ENCODE measurements at regions not wholly inside any gene's neighbourhood (a gene's known extent, or its start where the extent isn't known, plus 50 kb on each side); places are given as distances from the start of the nearest gene placed in this dataset.
A peak's percentile ranks its signal among the peaks of the same experiment; 100 is the strongest.

- Histone ChIP-seq H4K12ac (ENCODE audit: low read depth, low read length) (no peak overlapping the region), H4K91ac (ENCODE audit: low read depth, low read length) (no peak overlapping the region), H3K4me3 (ENCODE audit: low read depth, low read length) (no peak overlapping the region), H3K9me3 (ENCODE audit: insufficient read depth, low read depth, low read length) (peaks cover 1% of the 10 kb centered on the region), H3K4me1 (ENCODE audit: control insufficient read depth in 1 of 2, insufficient read depth in 2 of 2, low read length in 2 of 2) (peaks cover 0 to 2% of the 10 kb centered on the region in 2 experiments), H3K23ac (ENCODE audit: low read length) (no peak overlapping the region), H3K4ac (ENCODE audit: low read depth, low read length) (no peak overlapping the region), H3K79me1 (ENCODE audit: low read length) (peaks cover 2% of the 10 kb centered on the region), H2BK5ac (ENCODE audit: low read depth, low read length, poor library complexity) (no peak overlapping the region), H3K36me3 (ENCODE audit: control insufficient read depth in 1 of 2, insufficient read depth in 2 of 2, low read length in 2 of 2) (no peaks in the 10 kb centered on the region), H3K9ac (ENCODE audit: low read length) (no peak overlapping the region), H2AK5ac (ENCODE audit: low read length) (no peak overlapping the region), H4K8ac (ENCODE audit: low read depth, low read length) (no peak overlapping the region), H2AFZ (ENCODE audit: insufficient read depth, low read length, poor library complexity) (no peak overlapping the region), H3K79me2 (ENCODE audit: control insufficient read depth, insufficient read depth, low read length, poor library complexity) (peaks cover 1% of the 10 kb centered on the region), H3K4me2 (ENCODE audit: low read length) (no peak overlapping the region), H3K27me3 (ENCODE audit: insufficient read depth, low read length) (no peaks in the 10 kb centered on the region), H2BK12ac (ENCODE audit: low read length) (no peak overlapping the region), H3K27ac (ENCODE audit: low read depth, low read length) (no peak overlapping the region), H2BK120ac (ENCODE audit: insufficient read depth, low read length, poor library complexity) (no peak overlapping the region), H3K18ac (ENCODE audit: low read length) (no peak overlapping the region), H3K14ac (ENCODE audit: low read length) (no peak overlapping the region)
- no peak for DNase-seq
- WGBS (ENCODE audit: extremely low coverage, insufficient coverage, insufficient read length): no CpG with 5 or more reads among the region's 4 CpGs
Measured at GRCh38 chr5:15037247-15037908, 165.8 kb upstream of the ANKH start.

DNA sequence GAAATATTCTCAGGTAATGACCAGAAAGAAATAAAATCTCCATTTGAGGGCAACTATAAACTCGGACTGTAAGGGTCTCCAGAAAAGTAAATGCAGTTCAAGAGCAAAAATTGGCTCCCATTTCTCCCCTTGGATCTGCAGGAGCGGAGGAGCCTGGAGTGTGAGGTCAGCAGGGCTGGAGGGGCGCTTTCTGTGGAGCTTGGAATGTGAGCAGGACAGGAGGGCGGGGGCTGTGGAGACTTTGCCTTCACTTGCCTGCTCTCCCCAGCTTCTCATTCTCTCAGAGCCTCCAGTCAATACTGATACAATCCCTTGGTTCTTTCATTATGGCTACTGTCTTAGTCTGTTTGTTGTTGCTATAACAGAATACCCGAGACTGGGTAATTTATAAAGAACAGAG is 162.8 kb upstream of the ANKH start:
- Histone ChIP-seq H3K14ac (ENCODE audit: low read length) (no peak overlapping the region), H3K79me1 (ENCODE audit: low read length) (peaks cover 4% of the 10 kb centered on the region), H2AFZ (ENCODE audit: insufficient read depth, low read length, poor library complexity) (peak overlapping the region; percentile 54), H3K36me3 (ENCODE audit: control insufficient read depth in 1 of 2, insufficient read depth in 2 of 2, low read length in 2 of 2) (no peaks in the 10 kb centered on the region), H2BK120ac (ENCODE audit: insufficient read depth, low read length, poor library complexity) (no peak overlapping the region), H3K79me2 (ENCODE audit: control insufficient read depth, insufficient read depth, low read length, poor library complexity) (peaks cover 1% of the 10 kb centered on the region), H4K91ac (ENCODE audit: low read depth, low read length) (no peak overlapping the region), H4K8ac (ENCODE audit: low read depth, low read length) (no peak overlapping the region), H3K4me3 (ENCODE audit: low read depth, low read length) (no peak overlapping the region), H3K18ac (ENCODE audit: low read length) (no peak overlapping the region), H3K9me3 (ENCODE audit: insufficient read depth, low read depth, low read length) (peaks cover 1% of the 10 kb centered on the region), H2BK12ac (ENCODE audit: low read length) (no peak overlapping the region), H3K4me2 (ENCODE audit: low read length) (no peak overlapping the region), H3K9ac (ENCODE audit: low read length) (no peak overlapping the region), H3K4me1 (ENCODE audit: control insufficient read depth in 1 of 2, insufficient read depth in 2 of 2, low read length in 2 of 2) (peaks cover 0 to 2% of the 10 kb centered on the region in 2 experiments), H2AK5ac (ENCODE audit: low read length) (no peak overlapping the region), H4K12ac (ENCODE audit: low read depth, low read length) (no peak overlapping the region), H3K27me3 (ENCODE audit: insufficient read depth, low read length) (no peaks in the 10 kb centered on the region), H2BK5ac (ENCODE audit: low read depth, low read length, poor library complexity) (no peak overlapping the region), H3K23ac (ENCODE audit: low read length) (no peak overlapping the region), H3K4ac (ENCODE audit: low read depth, low read length) (no peak overlapping the region), H3K27ac (ENCODE audit: low read depth, low read length) (no peak overlapping the region)
- no CpG with 5 or more reads among the region's 5 CpGs for WGBS (ENCODE audit: extremely low coverage, insufficient coverage, insufficient read length)
- DNase-seq: no peak

- Histone ChIP-seq H3K9ac (ENCODE audit: low read length) (no peak overlapping the region), H3K18ac (ENCODE audit: low read length) (no peak overlapping the region), H4K91ac (ENCODE audit: low read depth, low read length) (no peak overlapping the region), H4K12ac (ENCODE audit: low read depth, low read length) (no peak overlapping the region), H3K14ac (ENCODE audit: low read length) (no peak overlapping the region), H2BK5ac (ENCODE audit: low read depth, low read length, poor library complexity) (no peak overlapping the region), H3K27ac (ENCODE audit: low read depth, low read length) (no peak overlapping the region), H3K79me2 (ENCODE audit: control insufficient read depth, insufficient read depth, low read length, poor library complexity) (peaks cover 1% of the 10 kb centered on the region), H2AK5ac (ENCODE audit: low read length) (no peak overlapping the region), H4K8ac (ENCODE audit: low read depth, low read length) (no peak overlapping the region), H3K27me3 (ENCODE audit: insufficient read depth, low read length) (no peaks in the 10 kb centered on the region), H3K9me3 (ENCODE audit: insufficient read depth, low read depth, low read length) (no peaks in the 10 kb centered on the region), H3K4me1 (ENCODE audit: control insufficient read depth in 1 of 2, insufficient read depth in 2 of 2, low read length in 2 of 2) (peaks cover 2 to 8% of the 10 kb centered on the region in 2 experiments), H3K4me3 (ENCODE audit: low read depth, low read length) (no peak overlapping the region), H3K79me1 (ENCODE audit: low read length) (peaks cover 11% of the 10 kb centered on the region), H3K23ac (ENCODE audit: low read length) (no peak overlapping the region), H2BK12ac (ENCODE audit: low read length) (no peak overlapping the region), H3K36me3 (ENCODE audit: control insufficient read depth in 1 of 2, insufficient read depth in 2 of 2, low read length in 2 of 2) (no peaks in the 10 kb centered on the region), H3K4ac (ENCODE audit: low read depth, low read length) (no peak overlapping the region), H3K4me2 (ENCODE audit: low read length) (no peak overlapping the region), H2AFZ (ENCODE audit: insufficient read depth, low read length, poor library complexity) (no peak overlapping the region), H2BK120ac (ENCODE audit: insufficient read depth, low read length, poor library complexity) (no peak overlapping the region)
- no peak for DNase-seq
- WGBS (ENCODE audit: extremely low coverage, insufficient coverage, insufficient read length): no CpG with 5 or more reads among the region's 1 CpG
Measured at GRCh38 chr5:15031180-15031579, 159.6 kb upstream of the ANKH start.

GRCh38 chr5:15027764-15028163 is 156.2 kb upstream of the ANKH start:
- H3K9ac ChIP-seq (ENCODE audit: low read length): no peak overlapping the region
- no peak overlapping the region for H4K91ac ChIP-seq (ENCODE audit: low read depth, low read length)
- peak; percentile 35 to 73 for DNase-seq
- H2BK12ac ChIP-seq (ENCODE audit: low read length): no peak overlapping the region
- H2BK120ac ChIP-seq (ENCODE audit: insufficient read depth, low read length, poor library complexity): no peak overlapping the region
- H3K18ac ChIP-seq (ENCODE audit: low read length): no peak overlapping the region
- H4K12ac ChIP-seq (ENCODE audit: low read depth, low read length): no peak overlapping the region
- no peaks in the 10 kb centered on the region for H3K36me3 ChIP-seq (ENCODE audit: control insufficient read depth in 1 of 2, insufficient read depth in 2 of 2, low read length in 2 of 2)
- no peaks in the 10 kb centered on the region for H3K9me3 ChIP-seq (ENCODE audit: insufficient read depth, low read depth, low read length)
- H2AK5ac ChIP-seq (ENCODE audit: low read length): no peak overlapping the region
- peak overlapping the region; percentile 49 for H3K27ac ChIP-seq (ENCODE audit: low read depth, low read length)
- H3K4me2 ChIP-seq (ENCODE audit: low read length): no peak overlapping the region
- H3K79me1 ChIP-seq (ENCODE audit: low read length): peaks cover 22% of the 10 kb centered on the region
- H2AFZ ChIP-seq (ENCODE audit: insufficient read depth, low read length, poor library complexity): no peak overlapping the region
- H4K8ac ChIP-seq (ENCODE audit: low read depth, low read length): no peak overlapping the region
- H2BK5ac ChIP-seq (ENCODE audit: low read depth, low read length, poor library complexity): no peak overlapping the region
- no peak overlapping the region for H3K23ac ChIP-seq (ENCODE audit: low read length)
- no peak overlapping the region for H3K14ac ChIP-seq (ENCODE audit: low read length)
- no peaks in the 10 kb centered on the region for H3K79me2 ChIP-seq (ENCODE audit: control insufficient read depth, insufficient read depth, low read length, poor library complexity)
- no peaks in the 10 kb centered on the region for H3K27me3 ChIP-seq (ENCODE audit: insufficient read depth, low read length)
- no peak overlapping the region for H3K4me3 ChIP-seq (ENCODE audit: low read depth, low read length)
- no peak overlapping the region for H3K4ac ChIP-seq (ENCODE audit: low read depth, low read length)
- peaks cover 0 to 15% of the 10 kb centered on the region in 2 experiments for H3K4me1 ChIP-seq (ENCODE audit: control insufficient read depth in 1 of 2, insufficient read depth in 2 of 2, low read length in 2 of 2)
